Keratinocyte (primary cell): ENCODE measurements at regions not wholly inside any gene's neighbourhood (a gene's known extent, or its start where the extent isn't known, plus 50 kb on each side); places are given as distances from the start of the nearest gene placed in this dataset.
"Not testable (repeated sequence)": the region's sequence is repeated elsewhere in the genome, so short reads cannot be mapped to it uniquely, and the experiment has no call there.

Experiments used
- EZH2 ChIP-seq: IDR thresholded peaks from one replicate; pipeline ENCODE4 v1.6.1; 2012; ENCODE audit warnings: inconsistent platforms, mild to moderate bottlenecking, low read length, moderate library complexity
- TF ChIP-seq, protein P1 (sequence below), 3 experiments: IDR thresholded peaks in 1 of 3; conservative IDR thresholded peaks in 1 of 3; optimal IDR thresholded peaks in 1 of 3; 2 replicates in 2 of 3; 3 replicates in 1 of 3; pipeline versions ENCODE3 to v1.5.1; 2011; ENCODE audit warnings: low read length in 3 of 3, mild to moderate bottlenecking in 3 of 3, moderate library complexity in 2 of 3, control low read depth in 1 of 3, inconsistent platforms in 1 of 3; ENCODE audit not compliant: insufficient read depth in 2 of 3; ENCODE audit errors: extremely low read depth in 1 of 3

DNA sequence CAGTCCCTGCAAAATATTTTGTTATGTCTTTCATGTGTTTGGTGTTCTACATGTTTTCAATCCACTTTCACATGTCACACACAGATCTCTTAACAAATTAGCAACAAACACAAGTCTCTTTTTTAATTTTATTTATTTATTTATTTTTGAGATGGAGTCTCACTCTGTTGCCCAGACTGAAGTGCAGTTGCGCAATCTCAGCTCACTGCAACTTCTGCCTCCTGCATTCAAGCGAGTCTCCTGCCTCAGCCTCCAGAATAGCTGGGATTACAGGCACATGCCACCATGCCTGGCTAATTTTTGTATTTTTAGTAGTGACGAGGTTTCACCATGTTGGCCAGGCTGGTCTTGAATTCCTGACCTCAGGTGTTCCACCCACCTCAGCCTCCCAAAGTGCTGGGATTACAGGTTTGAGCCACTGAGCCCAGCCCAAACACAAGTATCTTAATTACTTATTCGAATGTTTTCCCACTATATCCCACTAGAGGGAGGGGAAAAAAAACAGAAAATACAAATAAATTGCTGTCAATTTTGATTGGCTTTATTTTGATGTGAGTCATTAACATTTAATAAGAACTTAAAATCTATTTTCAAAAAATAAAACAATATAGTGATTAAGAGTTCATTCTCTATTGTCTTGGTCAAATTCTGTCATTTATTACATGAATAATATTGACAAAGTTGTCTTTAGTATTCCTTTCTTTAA is 1641.0 kb upstream of the CELF4 start:
- TF ChIP-seq, protein P1, sequence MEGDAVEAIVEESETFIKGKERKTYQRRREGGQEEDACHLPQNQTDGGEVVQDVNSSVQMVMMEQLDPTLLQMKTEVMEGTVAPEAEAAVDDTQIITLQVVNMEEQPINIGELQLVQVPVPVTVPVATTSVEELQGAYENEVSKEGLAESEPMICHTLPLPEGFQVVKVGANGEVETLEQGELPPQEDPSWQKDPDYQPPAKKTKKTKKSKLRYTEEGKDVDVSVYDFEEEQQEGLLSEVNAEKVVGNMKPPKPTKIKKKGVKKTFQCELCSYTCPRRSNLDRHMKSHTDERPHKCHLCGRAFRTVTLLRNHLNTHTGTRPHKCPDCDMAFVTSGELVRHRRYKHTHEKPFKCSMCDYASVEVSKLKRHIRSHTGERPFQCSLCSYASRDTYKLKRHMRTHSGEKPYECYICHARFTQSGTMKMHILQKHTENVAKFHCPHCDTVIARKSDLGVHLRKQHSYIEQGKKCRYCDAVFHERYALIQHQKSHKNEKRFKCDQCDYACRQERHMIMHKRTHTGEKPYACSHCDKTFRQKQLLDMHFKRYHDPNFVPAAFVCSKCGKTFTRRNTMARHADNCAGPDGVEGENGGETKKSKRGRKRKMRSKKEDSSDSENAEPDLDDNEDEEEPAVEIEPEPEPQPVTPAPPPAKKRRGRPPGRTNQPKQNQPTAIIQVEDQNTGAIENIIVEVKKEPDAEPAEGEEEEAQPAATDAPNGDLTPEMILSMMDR (optimal IDR thresholded peaks at IDR 0.05 in 1 of 3, IDR thresholded peaks at IDR 0.05 in 1 of 3, conservative IDR thresholded peaks at IDR 0.05 in 1 of 3; ENCODE audit: extremely low read depth in 1 of 3, insufficient read depth in 2 of 3, low read length in 3 of 3): not testable (repeated sequence)
- not testable (repeated sequence) for TF ChIP-seq EZH2
